ENCODE measurements at regions not wholly inside any gene's neighbourhood (a gene's known extent, or its start where the extent isn't known, plus 50 kb on each side); places are given as distances from the start of the nearest gene placed in this dataset.
"Not testable (repeated sequence)": the region's sequence is repeated elsewhere in the genome, so short reads cannot be mapped to it uniquely, and the experiment has no call there.

GRCh38 chr10:30529373-30529998, 95.5 kb downstream of the MAP3K8 start:
- Histone ChIP-seq H3K9ac (ENCODE audit: low read length) (no peak overlapping the region), H3K4me1 (ENCODE audit: control insufficient read depth, low read depth, low read length) (peaks cover 11% of the 10 kb centered on the region), H3K27me3 (ENCODE audit: control insufficient read depth, insufficient read depth, low read length) (no peaks in the 10 kb centered on the region), H3K9me3 (ENCODE audit: control insufficient read depth, low read depth, low read length) (no peaks in the 10 kb centered on the region), H3K27ac (ENCODE audit: low read length) (no peak overlapping the region), H3K4me3 (ENCODE audit: low read length) (no peak overlapping the region), H3K36me3 (ENCODE audit: control insufficient read depth, low read depth, low read length) (no peaks in the 10 kb centered on the region)

GRCh38 chr10:30528429-30528786, 94.4 kb downstream of the MAP3K8 start:
- H3K36me3 ChIP-seq (ENCODE audit: control insufficient read depth, low read depth, low read length) = no peaks in the 10 kb centered on the region
- H3K9ac ChIP-seq (ENCODE audit: low read length) = no peak overlapping the region
- H3K27me3 ChIP-seq (ENCODE audit: control insufficient read depth, insufficient read depth, low read length) = no peaks in the 10 kb centered on the region
- no peaks in the 10 kb centered on the region for H3K9me3 ChIP-seq (ENCODE audit: control insufficient read depth, low read depth, low read length)
- no peak overlapping the region for H3K27ac ChIP-seq (ENCODE audit: low read length)
- H3K4me3 ChIP-seq (ENCODE audit: low read length) = no peak overlapping the region
- H3K4me1 ChIP-seq (ENCODE audit: control insufficient read depth, low read depth, low read length) = peaks cover 11% of the 10 kb centered on the region

GRCh38 chr10:30527623-30528428, 93.8 kb downstream of the MAP3K8 start:
- Histone ChIP-seq H3K27ac (ENCODE audit: low read length) (no peak overlapping the region), H3K4me3 (ENCODE audit: low read length) (no peak overlapping the region)

GRCh38 chr10:30522661-30523078, 88.7 kb downstream of the MAP3K8 start:
- H3K27ac ChIP-seq (ENCODE audit: low read length); H3K4me1 ChIP-seq (ENCODE audit: control insufficient read depth, low read depth, low read length); H3K27me3 ChIP-seq (ENCODE audit: control insufficient read depth, insufficient read depth, low read length); H3K9ac ChIP-seq (ENCODE audit: low read length); H3K9me3 ChIP-seq (ENCODE audit: control insufficient read depth, low read depth, low read length); H3K36me3 ChIP-seq (ENCODE audit: control insufficient read depth, low read depth, low read length); H3K4me3 ChIP-seq (ENCODE audit: low read length): not testable (repeated sequence)

More at GRCh38 chr10:30527623-30528428, 93.8 kb downstream of the MAP3K8 start:
- H3K27me3 ChIP-seq (ENCODE audit: control insufficient read depth, insufficient read depth, low read length) = no peaks in the 10 kb centered on the region
- H3K4me1 ChIP-seq (ENCODE audit: control insufficient read depth, low read depth, low read length) = peaks cover 8% of the 10 kb centered on the region
- no peak overlapping the region for H3K9ac ChIP-seq (ENCODE audit: low read length)
- H3K36me3 ChIP-seq (ENCODE audit: control insufficient read depth, low read depth, low read length) = no peaks in the 10 kb centered on the region
- H3K9me3 ChIP-seq (ENCODE audit: control insufficient read depth, low read depth, low read length) = no peaks in the 10 kb centered on the region

- Histone ChIP-seq H3K9me3 (ENCODE audit: control insufficient read depth, low read depth, low read length) (peaks cover 3% of the 10 kb centered on the region), H3K4me3 (ENCODE audit: low read length) (no peak overlapping the region), H3K27ac (ENCODE audit: low read length) (no peak overlapping the region), H3K9ac (ENCODE audit: low read length) (no peak overlapping the region), H3K27me3 (ENCODE audit: control insufficient read depth, insufficient read depth, low read length) (no peaks in the 10 kb centered on the region), H3K36me3 (ENCODE audit: control insufficient read depth, low read depth, low read length) (no peaks in the 10 kb centered on the region), H3K4me1 (ENCODE audit: control insufficient read depth, low read depth, low read length) (peaks cover 6% of the 10 kb centered on the region)
Measured at GRCh38 chr10:30518907-30519306, 84.9 kb downstream of the MAP3K8 start.

All from iPS-18a (cell line).